IPS-NIHi11 (cell line): ENCODE measurements at regions not wholly inside any gene's neighbourhood (a gene's known extent, or its start where the extent isn't known, plus 50 kb on each side); places are given as distances from the start of the nearest gene placed in this dataset.
A peak's percentile ranks its signal among the peaks of the same experiment; 100 is the strongest.
"Not testable (repeated sequence)": the region's sequence is repeated elsewhere in the genome, so short reads cannot be mapped to it uniquely, and the experiment has no call there.

Source experiments
- DNase-seq: peaks from one replicate; pipeline ENCODE4 v3.0.0; 2012; ENCODE audit warnings: mixed read lengths, low spot score

- DNase-seq: no peak
Measured at GRCh38 chr5:114054594-114054993, 307.3 kb upstream of the KCNN2 start.

GRCh38 chr5:114055318-114056184 is 306.3 kb upstream of the KCNN2 start:
- DNase-seq: peak; percentile 81

- DNase-seq: no peak
Measured at GRCh38 chr5:114056185-114056538, 305.7 kb upstream of the KCNN2 start.

DNA sequence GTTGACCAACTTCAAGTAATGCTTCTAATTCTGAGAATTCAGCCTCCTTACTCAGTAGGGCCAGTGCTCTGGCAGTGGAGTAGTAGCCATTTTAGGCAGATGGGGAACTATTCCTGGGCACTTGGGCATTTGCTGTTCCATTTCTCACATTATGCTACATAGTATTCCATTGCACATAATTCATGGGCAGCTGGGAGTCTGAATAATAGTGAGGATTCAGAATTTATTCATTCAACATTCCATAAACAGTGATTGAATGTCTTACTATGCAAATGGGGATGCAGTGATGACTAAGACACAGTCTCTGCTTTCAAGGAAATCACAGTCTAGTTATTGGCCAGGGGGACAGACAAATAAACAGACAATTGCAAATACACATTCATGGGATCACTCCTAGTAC is 301.0 kb upstream of the KCNN2 start:
- no peak for DNase-seq

DNA sequence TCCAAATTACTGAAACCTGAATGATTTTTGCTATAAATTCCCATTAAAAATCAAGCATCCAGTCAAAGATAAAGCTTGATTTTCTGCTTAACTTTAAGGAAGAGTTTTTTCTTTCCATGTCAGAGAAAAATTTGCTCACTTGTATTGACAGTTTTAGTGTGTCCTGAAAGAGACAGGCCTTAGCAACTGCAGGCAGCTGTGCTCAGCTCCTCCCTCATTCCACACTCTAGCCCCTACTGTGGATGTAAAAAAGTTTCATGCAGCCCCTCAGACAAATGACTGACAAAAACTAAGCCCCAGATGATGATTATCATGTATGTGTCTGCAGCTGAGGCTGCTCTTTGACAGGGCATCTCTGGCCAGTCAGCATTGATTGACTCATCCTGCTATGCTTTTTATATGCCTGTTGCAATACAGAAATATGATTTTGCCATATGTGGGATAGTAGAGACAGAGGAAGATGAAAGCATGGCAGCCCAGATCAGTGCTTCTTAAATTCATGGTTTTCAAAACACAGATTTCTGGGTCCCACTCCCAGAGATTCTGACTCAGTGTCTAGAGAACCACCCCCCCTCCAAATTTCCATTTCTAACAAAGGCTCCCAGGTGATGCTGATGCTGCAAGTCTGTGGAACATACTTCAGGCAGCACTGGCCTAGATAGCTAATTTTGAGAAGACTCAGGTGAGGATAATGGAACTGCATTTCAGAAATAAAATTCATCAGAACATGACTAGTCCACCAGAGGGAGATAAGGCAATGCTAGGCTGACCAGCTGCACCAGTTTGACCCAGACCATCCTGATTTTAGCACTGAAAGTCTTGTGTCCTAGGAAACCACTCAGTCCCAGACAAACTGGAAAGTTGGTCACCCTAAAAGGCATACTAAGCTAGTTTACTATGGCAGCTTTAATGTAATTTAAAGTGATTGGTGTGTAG is 298.7 kb upstream of the KCNN2 start:
- DNase-seq: no peak

DNA sequence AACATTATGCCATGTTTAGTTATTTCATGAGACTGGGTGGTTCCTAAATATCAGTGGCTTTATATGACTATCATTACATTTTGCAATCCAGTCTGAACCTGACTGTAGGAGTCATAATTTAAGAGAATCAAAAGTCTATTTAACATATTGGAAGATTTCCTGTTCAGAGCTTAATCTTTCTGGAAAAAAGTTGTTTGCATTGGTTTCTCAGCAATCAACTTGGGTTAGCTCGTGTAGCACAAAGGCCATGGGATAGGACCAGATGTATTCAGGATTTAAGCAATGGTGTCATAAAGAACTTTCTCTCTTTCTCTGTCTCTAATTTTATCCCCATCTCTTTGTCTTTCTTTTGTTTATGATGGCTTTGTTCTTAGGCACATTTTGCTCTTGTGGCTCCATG is 296.0 kb upstream of the KCNN2 start:
- DNase-seq: no peak

GRCh38 chr5:114070093-114070722 is 291.7 kb upstream of the KCNN2 start:
- no peak for DNase-seq

DNA sequence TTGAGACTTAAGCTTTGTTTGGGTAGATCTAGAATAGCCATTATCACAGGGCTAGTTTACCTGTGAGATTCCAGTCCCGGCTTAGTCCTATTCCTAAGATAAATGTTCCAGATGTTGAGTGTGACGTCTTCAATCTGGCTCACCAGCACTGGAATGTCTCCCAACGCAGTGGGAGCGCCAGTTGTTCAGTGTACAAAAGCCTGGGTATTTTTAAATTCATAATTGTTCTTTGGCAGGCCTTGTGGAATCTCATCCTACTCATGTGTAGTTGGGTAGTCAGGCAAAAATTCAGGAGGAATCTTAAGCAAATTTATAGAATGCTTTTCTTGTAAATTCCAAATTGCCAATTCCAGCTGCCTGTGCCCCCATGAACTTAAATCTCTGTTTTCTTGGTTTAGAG is 272.6 kb upstream of the KCNN2 start:
- DNase-seq: no peak

- DNase-seq: no peak
Measured at GRCh38 chr5:114097570-114097969, 264.3 kb upstream of the KCNN2 start.

DNA sequence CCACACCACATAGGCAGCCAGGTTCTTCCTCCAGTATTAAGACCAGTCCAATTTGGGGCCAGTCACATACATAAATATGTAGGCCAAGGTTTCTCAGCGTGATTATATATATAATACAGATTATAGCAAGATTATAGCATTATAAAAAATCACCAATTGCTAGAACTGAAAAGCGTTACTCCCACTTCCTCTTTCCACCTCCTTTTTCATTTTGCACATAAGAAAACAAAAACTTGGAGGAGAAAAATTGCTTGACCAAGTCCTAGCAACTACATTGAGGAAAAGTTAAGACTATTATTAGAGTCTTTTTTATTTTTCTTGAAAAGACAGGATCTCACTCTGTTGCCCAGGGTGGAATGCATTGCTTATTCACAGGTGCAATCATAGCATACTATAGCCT is 262.7 kb upstream of the KCNN2 start:
- DNase-seq: no peak

GRCh38 chr5:114101153-114101552 is 260.7 kb upstream of the KCNN2 start:
- peak; percentile 33 for DNase-seq

GRCh38 chr5:114113604-114114003 is 248.3 kb upstream of the KCNN2 start:
- DNase-seq: no peak

DNA sequence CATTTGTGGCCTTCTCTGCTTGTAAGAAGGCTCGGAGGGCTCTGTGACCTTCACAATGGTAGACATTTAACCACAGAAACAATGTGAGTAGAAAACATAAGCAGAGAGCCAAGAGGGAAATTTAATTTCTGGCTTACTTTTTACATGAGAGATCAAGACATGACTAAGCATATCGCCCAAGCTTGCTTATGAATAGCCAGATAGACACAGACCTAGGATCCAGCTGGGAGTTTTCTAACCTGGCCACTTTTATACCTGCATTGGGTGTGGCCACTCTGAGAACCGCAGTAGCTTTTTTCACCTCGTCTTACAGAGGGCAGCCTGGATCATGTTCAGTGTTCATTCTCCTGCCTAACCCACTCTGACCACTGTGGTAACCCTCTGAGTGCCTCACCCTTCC is 244.9 kb upstream of the KCNN2 start:
- DNase-seq: no peak

- DNase-seq: no peak
Measured at GRCh38 chr5:114118511-114118910, 243.4 kb upstream of the KCNN2 start.

DNA sequence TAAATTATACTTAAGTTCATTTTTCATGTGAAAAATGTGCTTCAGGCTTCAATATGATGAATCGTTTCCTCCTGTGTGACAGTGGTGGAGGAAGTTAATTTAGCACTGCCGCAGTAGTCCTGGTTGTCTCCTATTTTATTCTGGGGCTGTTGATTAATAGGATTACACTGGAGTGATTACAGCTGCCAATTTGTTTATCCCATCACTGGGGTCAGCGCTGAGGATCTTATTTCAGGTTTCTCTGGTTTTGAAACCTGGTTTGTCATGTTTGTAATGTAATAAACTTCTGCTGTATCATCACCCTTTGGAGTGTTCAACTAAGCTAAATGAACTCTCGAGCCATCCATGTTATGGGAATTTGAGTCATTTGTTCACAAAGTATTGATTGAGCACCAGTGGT is 241.7 kb upstream of the KCNN2 start:
- no peak for DNase-seq

DNA sequence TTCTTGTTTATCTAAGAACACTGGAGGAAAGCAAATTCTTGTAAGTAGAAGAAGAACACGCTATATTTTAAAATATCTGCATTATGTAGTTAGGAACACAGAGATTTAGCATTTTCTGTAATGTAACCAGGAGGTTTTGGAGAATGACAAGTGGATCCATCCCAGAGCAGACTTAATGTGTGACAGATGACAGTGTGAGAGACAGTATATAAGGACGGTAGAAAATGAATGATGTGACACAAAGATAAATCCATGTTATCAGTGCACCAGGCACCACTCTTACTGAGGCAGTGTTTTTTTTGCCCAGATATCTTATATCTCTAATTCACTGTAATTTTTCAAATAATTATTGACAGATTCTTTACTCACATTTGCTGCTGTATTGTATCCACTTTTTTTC is 239.0 kb upstream of the KCNN2 start:
- no peak for DNase-seq

DNA sequence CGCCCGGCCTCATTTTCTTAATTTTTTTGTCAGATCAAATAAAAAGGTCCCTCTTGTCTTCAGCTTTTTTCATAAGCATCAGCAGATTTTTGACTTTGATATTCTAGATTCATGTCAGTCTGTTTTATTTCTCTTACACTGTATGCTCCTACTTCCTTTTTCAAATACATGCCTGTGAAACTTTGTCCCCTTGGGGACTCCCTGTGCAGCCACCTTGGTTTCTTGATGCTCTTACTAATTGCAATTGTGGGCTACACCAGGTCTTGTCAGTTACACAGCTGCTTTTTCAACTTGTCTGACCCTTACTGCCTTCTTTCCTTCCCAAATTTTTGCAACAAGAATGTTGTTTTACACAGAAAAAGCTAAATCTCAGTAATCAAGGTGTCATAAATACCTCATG is 238.2 kb upstream of the KCNN2 start:
- no peak for DNase-seq

DNA sequence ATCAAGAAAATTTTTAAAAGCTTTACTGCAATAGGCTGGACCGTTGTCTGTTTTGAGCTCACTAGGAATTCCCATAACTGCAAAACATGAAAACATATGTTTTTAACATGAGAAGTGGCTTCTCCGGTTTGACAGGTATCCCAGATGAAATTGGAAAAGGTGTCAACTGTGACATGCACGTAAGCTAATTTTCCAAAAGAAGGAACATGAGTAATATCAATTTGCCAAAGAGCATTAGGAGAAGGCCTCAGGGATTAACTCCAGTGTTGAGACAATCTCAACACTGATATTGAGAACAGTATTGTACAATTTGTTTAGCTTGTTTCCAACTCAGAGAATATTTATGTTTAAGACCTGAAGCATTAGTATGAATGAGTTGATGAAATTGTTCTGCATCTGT is 215.5 kb upstream of the KCNN2 start:
- no peak for DNase-seq

DNA sequence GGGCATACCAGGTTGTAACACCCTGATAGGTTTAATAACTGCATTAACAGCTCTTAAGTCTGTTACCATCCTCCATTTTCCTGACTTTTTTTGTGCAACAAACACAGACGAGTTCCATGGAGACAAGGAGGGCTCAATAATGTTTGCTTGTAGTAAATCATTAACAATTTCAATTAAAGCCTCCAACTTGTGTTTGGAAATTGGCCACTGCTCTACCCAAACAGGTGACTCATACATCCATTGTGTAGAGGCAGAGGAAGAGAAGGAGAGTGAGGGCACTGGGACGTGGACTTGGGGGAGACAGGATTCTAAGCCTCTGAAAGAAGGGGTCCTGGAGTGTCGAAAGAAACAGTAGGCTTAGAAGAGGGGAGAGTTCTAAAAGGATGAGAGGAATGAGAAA is 213.6 kb upstream of the KCNN2 start:
- no peak for DNase-seq

DNA sequence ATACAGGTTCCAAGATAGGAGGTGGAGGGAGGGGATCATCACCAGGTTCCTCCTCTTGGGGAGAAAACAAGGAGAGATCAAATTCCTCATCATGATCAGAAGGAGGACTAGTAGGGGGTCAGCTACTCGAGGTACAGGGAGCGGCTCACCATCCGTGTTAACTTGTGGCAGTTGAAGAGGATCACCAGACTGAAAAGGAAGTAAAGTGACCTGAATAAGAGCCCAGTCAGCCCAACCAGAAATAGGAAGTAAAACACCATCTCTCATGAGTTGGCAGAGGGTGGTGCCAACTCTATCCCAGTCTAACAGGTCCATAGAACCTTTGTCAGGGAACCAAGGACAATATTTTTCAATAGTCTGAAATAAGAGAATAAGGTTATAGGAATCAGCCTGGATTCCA is 213.1 kb upstream of the KCNN2 start:
- DNase-seq: not testable (repeated sequence)

GRCh38 chr5:114152656-114153360 is 209.1 kb upstream of the KCNN2 start:
- no peak for DNase-seq

- DNase-seq: no peak
Measured at GRCh38 chr5:114153392-114153791, 208.5 kb upstream of the KCNN2 start.
